ENCODE measurements at regions not wholly inside any gene's neighbourhood (a gene's known extent, or its start where the extent isn't known, plus 50 kb on each side); places are given as distances from the start of the nearest gene placed in this dataset.

DNA sequence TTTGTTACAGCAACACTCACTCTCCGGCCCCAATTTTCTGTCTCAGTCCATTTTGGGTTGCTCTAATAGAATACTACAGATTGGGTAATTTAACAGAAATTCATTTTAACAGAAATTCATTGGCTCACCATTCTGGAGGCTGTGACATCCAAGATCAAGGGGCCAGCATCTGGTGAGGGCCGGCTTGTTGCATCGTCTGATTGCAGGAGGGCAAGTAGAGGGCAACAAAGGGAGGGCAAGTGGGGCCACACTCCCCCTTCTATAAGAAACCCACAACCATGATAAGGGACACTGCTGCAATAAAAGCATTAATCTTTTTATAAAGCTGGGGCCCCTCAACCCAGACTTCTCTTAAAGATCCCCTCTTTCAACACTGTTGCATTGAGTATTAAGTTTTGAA is 260.1 kb upstream of the TMPRSS15 start:
- CTCF ChIA-PET = no interaction called here
- Histone ChIP-seq H3K9me3 (ENCODE audit: control insufficient read depth, insufficient read depth, low read length) (peaks cover 8% of the 10 kb centered on the region), H3K27me3 (ENCODE audit: control insufficient read depth, insufficient read depth, low read length) (no peaks in the 10 kb centered on the region), H3K27ac (ENCODE audit: low read depth, low read length) (no peak overlapping the region), H3K4me3 (ENCODE audit: low read depth, low read length) (no peak overlapping the region)
- no peak for TF ChIP-seq CTCF (IDR thresholded peaks at IDR 0.05; ENCODE audit: low read depth, low read length)
- DNase-seq (ENCODE audit: low read depth, low spot score) = no peak
- POLR2A ChIA-PET = no interaction called here

DNA sequence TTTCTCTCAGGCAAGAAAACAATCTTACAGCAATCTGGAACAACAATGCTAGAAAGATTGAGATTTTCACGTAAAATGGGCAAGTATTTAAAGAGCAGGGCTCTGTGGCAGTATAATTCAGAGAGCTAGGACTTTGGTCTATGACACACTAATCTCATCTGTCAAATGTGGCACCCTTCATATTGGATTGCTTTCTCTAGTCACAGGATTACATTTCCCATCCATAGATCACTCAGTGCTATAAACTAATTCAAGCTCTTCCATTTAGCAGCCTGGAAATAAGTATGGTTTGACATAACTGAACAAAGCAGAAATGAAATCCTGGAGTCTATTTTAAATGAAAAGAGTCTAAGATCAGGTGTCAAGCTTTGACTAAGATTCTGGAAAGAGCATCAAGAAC is 263.1 kb upstream of the TMPRSS15 start:
- CTCF ChIA-PET = no interaction called here
- no peak overlapping the region for H3K4me3 ChIP-seq (ENCODE audit: low read depth, low read length)
- H3K27ac ChIP-seq (ENCODE audit: low read depth, low read length) = no peak overlapping the region
- no peaks in the 10 kb centered on the region for H3K27me3 ChIP-seq (ENCODE audit: control insufficient read depth, insufficient read depth, low read length)
- H3K9me3 ChIP-seq (ENCODE audit: control insufficient read depth, insufficient read depth, low read length) = peaks cover 8% of the 10 kb centered on the region
- TF ChIP-seq CTCF (IDR thresholded peaks at IDR 0.05; ENCODE audit: low read depth, low read length) = no peak
- no peak for DNase-seq (ENCODE audit: low read depth, low spot score)
- POLR2A ChIA-PET = no interaction called here

DNA sequence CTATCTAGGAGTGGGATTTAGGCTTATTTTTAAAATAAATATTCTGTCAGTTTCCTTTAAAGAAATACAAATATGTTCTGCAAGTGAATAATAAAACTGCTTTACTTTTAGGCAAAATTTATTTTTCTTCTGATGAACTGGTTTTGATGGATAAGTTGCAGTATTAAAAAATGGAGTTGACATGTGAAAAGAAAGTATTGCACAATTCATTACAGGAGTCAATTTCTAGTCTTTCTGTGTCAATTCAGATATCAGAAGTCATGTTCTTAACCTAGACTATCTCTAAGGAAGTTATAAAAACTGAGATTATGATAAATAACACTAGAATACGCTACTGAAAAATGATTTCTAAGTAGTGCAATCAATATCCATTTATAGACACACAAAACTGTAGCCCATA is 270.2 kb upstream of the TMPRSS15 start:
- DNase-seq (ENCODE audit: low read depth, low spot score) = no peak
- no peak for TF ChIP-seq CTCF (IDR thresholded peaks at IDR 0.05; ENCODE audit: low read depth, low read length)
- no peak overlapping the region for H3K27ac ChIP-seq (ENCODE audit: low read depth, low read length)
- CTCF ChIA-PET = no interaction called here
- no peaks in the 10 kb centered on the region for H3K27me3 ChIP-seq (ENCODE audit: control insufficient read depth, insufficient read depth, low read length)
- no peaks in the 10 kb centered on the region for H3K9me3 ChIP-seq (ENCODE audit: control insufficient read depth, insufficient read depth, low read length)
- H3K4me3 ChIP-seq (ENCODE audit: low read depth, low read length) = no peak overlapping the region
- POLR2A ChIA-PET = no interaction called here

GRCh38 chr21:18677632-18678031 is 274.0 kb upstream of the TMPRSS15 start:
- Histone ChIP-seq H3K4me3 (ENCODE audit: low read depth, low read length) (no peak overlapping the region), H3K9me3 (ENCODE audit: control insufficient read depth, insufficient read depth, low read length) (no peaks in the 10 kb centered on the region), H3K27ac (ENCODE audit: low read depth, low read length) (no peak overlapping the region), H3K27me3 (ENCODE audit: control insufficient read depth, insufficient read depth, low read length) (no peaks in the 10 kb centered on the region)
- CTCF ChIA-PET = no interaction called here
- POLR2A ChIA-PET = no interaction called here
- no peak for DNase-seq (ENCODE audit: low read depth, low spot score)
- TF ChIP-seq CTCF (IDR thresholded peaks at IDR 0.05; ENCODE audit: low read depth, low read length) = no peak

- ChIA-PET CTCF (no interaction called here), POLR2A (no interaction called here)
- no peak for DNase-seq (ENCODE audit: low read depth, low spot score)
- Histone ChIP-seq H3K27ac (ENCODE audit: low read depth, low read length) (no peak overlapping the region), H3K9me3 (ENCODE audit: control insufficient read depth, insufficient read depth, low read length) (peaks cover 4% of the 10 kb centered on the region; the same call in 1 of the 2 replicates), H3K4me3 (ENCODE audit: low read depth, low read length) (no peak overlapping the region), H3K27me3 (ENCODE audit: control insufficient read depth, insufficient read depth, low read length) (no peaks in the 10 kb centered on the region)
- TF ChIP-seq CTCF (IDR thresholded peaks at IDR 0.05; ENCODE audit: low read depth, low read length) = no peak
Observed at GRCh38 chr21:18705971-18706370, 302.4 kb upstream of the TMPRSS15 start.

Measured in AG04450 (cell line).